Neuronal stem cell (in vitro differentiated cells): ENCODE measurements at regions not wholly inside any gene's neighbourhood (a gene's known extent, or its start where the extent isn't known, plus 50 kb on each side); places are given as distances from the start of the nearest gene placed in this dataset.

Source experiments
- DNase-seq: peaks from one replicate; pipeline ENCODE4 v3.0.0-alpha.2; 2013; ENCODE audit warnings: low spot score
- H2AFZ ChIP-seq: one replicate; pipeline ENCODE4 v1.6.1; 2013; ENCODE audit warnings: mild to moderate bottlenecking, low read length, inconsistent platforms
- H2AK5ac ChIP-seq: 2 replicates; pipeline ENCODE4 v1.6.1; 2013; ENCODE audit warnings: low read depth, mild to moderate bottlenecking, inconsistent platforms, low read length, moderate library complexity, mixed read lengths
- H2BK120ac ChIP-seq: 2 replicates; pipeline ENCODE4 v1.6.1; 2013; ENCODE audit warnings: low read depth, mild to moderate bottlenecking, inconsistent platforms, low read length, moderate library complexity, mixed read lengths
- H2BK12ac ChIP-seq: one replicate; pipeline ENCODE4 v1.6.1; 2013; ENCODE audit warnings: low read length, inconsistent platforms
- H2BK15ac ChIP-seq: 2 replicates; pipeline ENCODE4 v1.6.1; 2013; ENCODE audit warnings: mild to moderate bottlenecking, low read length, inconsistent platforms, mixed read lengths
- H2BK5ac ChIP-seq: one replicate; pipeline ENCODE4 v1.6.1; 2013; ENCODE audit warnings: inconsistent platforms, mild to moderate bottlenecking, low read length, moderate library complexity
- H3K14ac ChIP-seq: one replicate; pipeline ENCODE4 v1.6.1; 2013; ENCODE audit warnings: low read length, inconsistent platforms
- H3K18ac ChIP-seq: 2 replicates; pipeline ENCODE4 v1.6.1; 2013; ENCODE audit warnings: low read length, inconsistent platforms
- H3K23ac ChIP-seq: 2 replicates; pipeline ENCODE4 v1.6.1; 2013; ENCODE audit warnings: low read depth, mild to moderate bottlenecking, mixed read lengths, low read length, inconsistent platforms; ENCODE audit not compliant: poor library complexity
- H3K27ac ChIP-seq: replicated peaks from 3 replicates; pipeline ENCODE4 v1.5.1; 2013; ENCODE audit warnings: low read length, inconsistent platforms
- H3K27me3 ChIP-seq, 3 experiments: 2 replicates each; pipeline ENCODE4 v1.6.1; 2013; ENCODE audit warnings: low read length in 3 of 3, mild to moderate bottlenecking in 2 of 3, inconsistent platforms in 1 of 3, low read depth in 1 of 3, mixed read lengths in 1 of 3, moderate library complexity in 1 of 3; ENCODE audit not compliant: control insufficient read depth in 3 of 3, insufficient read depth in 3 of 3
- H3K36me3 ChIP-seq, 2 donors: replicated peaks in 1 of 2; 2 replicates each; pipeline ENCODE4 v1.6.1; 2013; ENCODE audit warnings: low read length in 2 of 2; ENCODE audit not compliant: control insufficient read depth in 2 of 2, insufficient read depth in 2 of 2
- H3K4ac ChIP-seq: 2 replicates; pipeline ENCODE4 v1.6.1; 2013; ENCODE audit warnings: inconsistent platforms, mild to moderate bottlenecking, low read length, moderate library complexity
- H3K4me1 ChIP-seq, 2 donors: 1 replicate in 1 of 2; 2 replicates in 1 of 2; pipeline ENCODE4 v1.6.1; 2013; ENCODE audit warnings: low read length in 2 of 2, low read depth in 1 of 2; ENCODE audit not compliant: control insufficient read depth in 2 of 2, insufficient read depth in 1 of 2
- H3K4me2 ChIP-seq: one replicate; pipeline ENCODE4 v1.6.1; 2013; ENCODE audit warnings: mild to moderate bottlenecking, low read length, inconsistent platforms; ENCODE audit not compliant: insufficient read depth, poor library complexity, severe bottlenecking
- H3K4me3 ChIP-seq, 2 donors: 2 replicates each; pipeline ENCODE4 v1.5.1; 2013; ENCODE audit warnings: low read length in 2 of 2, mild to moderate bottlenecking in 2 of 2, inconsistent platforms in 1 of 2, moderate library complexity in 1 of 2
- H3K79me1 ChIP-seq: one replicate; pipeline ENCODE4 v1.6.1; 2013; ENCODE audit warnings: low read depth, mild to moderate bottlenecking, inconsistent platforms, low read length, moderate library complexity
- H3K9ac ChIP-seq: one replicate; pipeline ENCODE4 v1.6.1; 2013; ENCODE audit warnings: mild to moderate bottlenecking, low read depth, low read length, inconsistent platforms; ENCODE audit not compliant: poor library complexity
- H3K9me3 ChIP-seq, 2 donors: replicated peaks in 1 of 2; 2 replicates each; pipeline versions ENCODE3 to v1.6.1; 2013; ENCODE audit warnings: low read length in 2 of 2, mild to moderate bottlenecking in 2 of 2, inconsistent platforms in 1 of 2, low read depth in 1 of 2, mixed read lengths in 1 of 2, moderate library complexity in 1 of 2; ENCODE audit not compliant: control insufficient read depth in 2 of 2, insufficient read depth in 1 of 2
- H4K8ac ChIP-seq: one replicate; pipeline ENCODE4 v1.6.1; 2013; ENCODE audit warnings: low read depth, mild to moderate bottlenecking, inconsistent platforms, low read length, moderate library complexity
- H4K91ac ChIP-seq: one replicate; pipeline ENCODE4 v1.6.1; 2013; ENCODE audit warnings: low read length, low read depth, mild to moderate bottlenecking, inconsistent platforms; ENCODE audit not compliant: poor library complexity
- WGBS, 2 donors: extraction: QIAGEN DNeasy Blood & Tissue Kit; methylation state at CpG; one replicate each; pipeline ENCODE4 v1.1.7; 2013; ENCODE audit warnings: missing lambda C conversion rate in 2 of 2, mixed read lengths in 1 of 2; ENCODE audit not compliant: insufficient read length in 2 of 2, insufficient replicate concordance in 1 of 2; ENCODE audit errors: extremely low coverage in 2 of 2; 5-methylcytosine and 5-hydroxymethylcytosine counted together

DNA sequence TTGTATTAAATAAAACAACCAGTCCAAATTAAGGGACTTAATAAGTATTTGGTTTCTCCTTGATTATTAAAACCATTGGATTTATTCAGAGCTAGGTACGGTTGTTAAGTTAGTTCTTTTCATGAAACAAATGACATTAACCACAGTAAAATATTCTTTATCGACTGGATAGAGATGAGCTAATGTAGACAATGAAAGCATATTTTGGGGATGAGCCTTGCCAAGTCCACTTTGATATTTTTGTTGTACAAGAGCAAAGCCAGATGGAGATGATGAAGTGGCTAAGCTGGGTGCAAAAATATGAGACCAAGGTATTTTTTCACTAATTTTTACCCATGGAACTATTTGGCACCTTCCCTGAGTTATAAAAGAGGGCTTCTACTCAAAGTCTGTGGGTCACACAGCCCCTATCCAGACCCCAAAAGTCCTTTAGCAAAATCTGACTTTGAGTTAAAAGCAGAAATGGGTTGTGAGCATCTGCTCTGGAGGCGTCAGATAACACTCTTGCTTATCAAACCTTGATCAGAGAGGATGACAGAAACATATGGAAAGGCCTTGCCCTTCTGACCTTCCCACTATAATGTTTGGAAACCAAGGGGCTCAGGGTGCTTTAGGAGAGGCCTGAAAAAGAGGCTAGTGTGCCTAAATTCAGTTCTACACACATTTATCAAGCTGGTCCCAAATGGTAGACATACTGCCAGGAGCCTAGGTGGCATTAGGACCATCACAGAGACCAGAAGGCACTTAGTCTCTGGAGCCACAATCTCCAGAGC, 456.8 kb downstream of the MTX2 start:
- Histone ChIP-seq H2BK5ac (no peak overlapping the region), H3K23ac (no peak overlapping the region), H4K91ac (no peak overlapping the region), H3K9me3 (no peaks in the 10 kb centered on the region), H3K4me2 (no peak overlapping the region), H3K4ac (no peak overlapping the region), H3K9ac (no peak overlapping the region), H3K36me3 (no peaks in the 10 kb centered on the region), H4K8ac (no peak overlapping the region), H3K79me1 (no peaks in the 10 kb centered on the region), H3K4me1 (no peaks in the 10 kb centered on the region), H3K27ac (no peak overlapping the region), H2BK120ac (no peak overlapping the region), H2BK12ac (no peak overlapping the region), H3K14ac (no peak overlapping the region), H2AFZ (no peak overlapping the region), H3K27me3 (no peaks in the 10 kb centered on the region), H3K4me3 (no peak overlapping the region), H3K18ac (no peak overlapping the region), H2BK15ac (no peak overlapping the region), H2AK5ac (no peak overlapping the region)
- DNase-seq: no peak
- WGBS, 2 donors: no CpG with 5 or more reads among the region's 3 CpGs

DNA sequence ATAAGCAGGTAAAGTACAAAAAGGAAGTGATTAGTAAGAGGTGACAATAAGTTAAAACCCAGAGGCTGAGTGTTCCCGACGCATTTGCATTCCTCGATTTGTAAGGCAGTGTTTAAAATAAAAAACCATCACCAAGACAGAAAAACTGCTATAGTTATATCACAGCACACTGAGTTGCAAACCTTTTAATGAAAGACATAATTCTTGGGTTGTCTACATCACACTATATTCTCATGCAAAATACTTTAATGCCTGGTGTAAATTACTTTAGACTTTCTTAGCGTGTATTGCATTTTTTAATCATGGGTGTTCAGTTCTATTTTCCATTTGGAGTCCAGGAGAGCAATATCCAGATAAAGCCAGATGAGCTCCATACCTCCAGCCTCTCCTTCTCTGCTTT, 458.5 kb downstream of the MTX2 start:
- H4K91ac ChIP-seq: no peak overlapping the region
- no peak overlapping the region for H3K9ac ChIP-seq
- no peaks in the 10 kb centered on the region for H3K79me1 ChIP-seq
- no peak overlapping the region for H3K4me2 ChIP-seq
- no peak overlapping the region for H2BK120ac ChIP-seq
- no peak overlapping the region for H3K4ac ChIP-seq
- H3K4me3 ChIP-seq: no peak overlapping the region
- no peaks in the 10 kb centered on the region for H3K27me3 ChIP-seq
- no peaks in the 10 kb centered on the region for H3K36me3 ChIP-seq
- no peak overlapping the region for H2AFZ ChIP-seq
- no peak overlapping the region for H3K27ac ChIP-seq
- no CpG with 5 or more reads among the region's 4 CpGs for WGBS, 2 donors
- H3K9me3 ChIP-seq: no peaks in the 10 kb centered on the region
- H3K23ac ChIP-seq: no peak overlapping the region
- H3K18ac ChIP-seq: no peak overlapping the region
- H3K14ac ChIP-seq: no peak overlapping the region
- H2BK12ac ChIP-seq: no peak overlapping the region
- H2AK5ac ChIP-seq: no peak overlapping the region
- H2BK5ac ChIP-seq: no peak overlapping the region
- no peak overlapping the region for H2BK15ac ChIP-seq
- no peak for DNase-seq
- H4K8ac ChIP-seq: no peak overlapping the region
- no peaks in the 10 kb centered on the region for H3K4me1 ChIP-seq

DNA sequence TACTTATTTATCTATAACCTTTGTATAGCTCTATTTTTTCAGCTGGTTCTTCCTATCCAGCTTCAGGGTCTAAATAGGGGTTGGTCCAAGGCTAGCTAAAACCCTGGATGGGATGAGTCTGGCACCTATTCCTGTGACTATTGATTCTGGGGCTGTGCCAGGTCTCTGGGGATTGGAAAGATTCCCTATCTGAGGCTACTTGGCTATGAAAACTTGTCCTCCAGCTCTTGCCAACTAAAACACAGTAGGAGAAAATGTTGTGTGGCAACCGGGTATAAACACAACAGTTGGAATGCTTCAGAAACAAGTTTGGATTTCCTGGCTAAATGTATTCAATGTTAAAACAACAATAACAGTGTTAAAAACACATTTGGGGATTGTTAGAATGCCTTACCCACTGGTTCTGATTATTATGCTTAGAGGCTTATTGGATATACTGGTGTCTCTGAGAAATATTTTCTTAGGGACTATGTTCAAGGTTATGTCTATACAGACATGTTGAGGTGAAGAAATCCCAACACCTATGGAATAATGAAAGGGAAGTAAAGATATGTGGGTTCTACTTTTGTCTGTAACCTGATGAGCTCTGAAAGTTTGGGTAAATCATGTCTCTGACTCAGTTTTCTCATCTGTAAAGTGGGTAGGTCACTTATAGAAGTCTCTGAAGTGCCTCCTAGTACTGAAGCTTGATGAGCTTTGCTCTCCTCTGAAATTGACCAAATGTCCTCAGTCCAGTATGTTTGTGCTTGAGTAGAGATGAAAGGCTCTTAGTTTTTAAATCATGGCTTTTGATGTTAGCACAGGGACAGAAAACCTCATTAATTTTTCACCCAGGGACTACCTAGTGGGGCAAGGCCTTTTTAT, 460.7 kb downstream of the MTX2 start:
- no peak overlapping the region for H2BK12ac ChIP-seq
- H2AFZ ChIP-seq: no peak overlapping the region
- no peak for DNase-seq
- no peak overlapping the region for H3K14ac ChIP-seq
- H3K4me3 ChIP-seq: no peak overlapping the region
- H3K4ac ChIP-seq: no peak overlapping the region
- no peak overlapping the region for H3K27ac ChIP-seq
- H3K79me1 ChIP-seq: no peaks in the 10 kb centered on the region
- no peak overlapping the region for H3K9ac ChIP-seq
- H3K4me1 ChIP-seq: no peaks in the 10 kb centered on the region
- H2AK5ac ChIP-seq: no peak overlapping the region
- H4K8ac ChIP-seq: no peak overlapping the region
- no peak overlapping the region for H3K18ac ChIP-seq
- H3K36me3 ChIP-seq: no peaks in the 10 kb centered on the region
- no peak overlapping the region for H4K91ac ChIP-seq
- no peak overlapping the region for H2BK5ac ChIP-seq
- H2BK120ac ChIP-seq: no peak overlapping the region
- H3K9me3 ChIP-seq: no peaks in the 10 kb centered on the region
- no peaks in the 10 kb centered on the region for H3K27me3 ChIP-seq
- no peak overlapping the region for H2BK15ac ChIP-seq
- H3K4me2 ChIP-seq: no peak overlapping the region
- H3K23ac ChIP-seq: no peak overlapping the region
- WGBS, 2 donors: no CpG with 5 or more reads among the region's 1 CpG

- H2BK12ac ChIP-seq: no peak overlapping the region
- no CpG with 5 or more reads among the region's 1 CpG for WGBS, 2 donors
Measured at GRCh38 chr2:176732780-176733179, 463.5 kb downstream of the MTX2 start.

More at GRCh38 chr2:176732780-176733179, 463.5 kb downstream of the MTX2 start:
- Histone ChIP-seq H3K9me3 (no peaks in the 10 kb centered on the region), H3K36me3 (no peaks in the 10 kb centered on the region), H3K27me3 (no peaks in the 10 kb centered on the region), H2BK120ac (no peak overlapping the region), H3K18ac (no peak overlapping the region), H3K4me2 (no peak overlapping the region), H2BK5ac (no peak overlapping the region), H3K14ac (no peak overlapping the region), H3K23ac (no peak overlapping the region), H3K79me1 (no peaks in the 10 kb centered on the region), H4K8ac (no peak overlapping the region), H2BK15ac (no peak overlapping the region), H3K4me3 (no peak overlapping the region), H3K4me1 (no peaks in the 10 kb centered on the region), H2AK5ac (no peak overlapping the region), H4K91ac (no peak overlapping the region), H3K27ac (no peak overlapping the region), H3K9ac (no peak overlapping the region), H2AFZ (no peak overlapping the region), H3K4ac (no peak overlapping the region)
- no peak for DNase-seq
